GM21717 (cell line): ENCODE measurements at regions not wholly inside any gene's neighbourhood (a gene's known extent, or its start where the extent isn't known, plus 50 kb on each side); places are given as distances from the start of the nearest gene placed in this dataset.

Experiments used
- ATAC-seq: cut with Tn5 transposase; IDR thresholded peaks from one replicate; pipeline ENCODE4 v1.9.1; 2021; ENCODE audit warnings: mild to moderate bottlenecking, moderate library complexity; ENCODE audit not compliant: unreplicated experiment

DNA sequence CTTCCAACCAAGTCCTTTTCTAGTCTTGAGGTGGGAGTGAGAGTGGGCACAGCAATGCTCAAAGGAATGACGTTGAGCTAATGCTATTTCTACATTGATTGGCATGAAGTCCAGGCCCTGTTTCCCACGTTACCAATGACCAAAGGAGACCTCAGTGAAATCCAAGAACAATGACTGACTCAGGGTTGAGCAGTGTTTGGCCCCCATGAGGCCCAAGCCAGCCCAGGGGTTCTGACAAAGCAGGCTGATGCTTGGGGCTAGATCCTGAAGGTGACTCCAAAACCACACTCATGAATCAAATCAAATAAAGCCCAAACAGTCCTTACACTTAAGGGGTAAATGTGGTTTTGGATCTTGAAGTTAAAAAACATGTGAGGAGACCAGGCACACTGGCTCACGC is 278.5 kb upstream of the GJB5 start:
- ATAC-seq = no peak

DNA sequence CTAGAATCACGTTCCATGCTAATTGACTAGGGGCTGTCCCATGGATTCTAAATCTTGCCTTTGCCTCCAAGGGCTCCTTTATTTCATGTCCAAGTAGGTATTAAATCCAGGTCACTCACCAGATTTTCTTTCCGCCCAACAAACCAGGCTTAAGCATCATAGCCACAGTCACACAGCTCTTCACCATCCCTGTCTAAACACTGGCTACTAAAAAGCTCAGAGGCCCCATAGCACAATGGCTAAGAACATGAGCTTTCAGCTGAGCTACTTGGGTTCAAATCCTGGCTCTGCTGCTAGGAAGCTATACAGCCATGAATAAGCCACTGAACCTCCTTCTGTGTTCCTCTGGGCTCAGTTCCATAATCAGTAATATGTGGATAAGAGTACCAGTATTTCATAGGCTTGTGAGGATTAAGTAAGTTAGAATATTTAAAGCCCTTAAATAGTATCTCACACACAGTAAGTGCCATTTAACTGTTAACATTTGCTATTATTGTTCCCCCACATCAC is 277.2 kb upstream of the GJB5 start:
- ATAC-seq = no peak

DNA sequence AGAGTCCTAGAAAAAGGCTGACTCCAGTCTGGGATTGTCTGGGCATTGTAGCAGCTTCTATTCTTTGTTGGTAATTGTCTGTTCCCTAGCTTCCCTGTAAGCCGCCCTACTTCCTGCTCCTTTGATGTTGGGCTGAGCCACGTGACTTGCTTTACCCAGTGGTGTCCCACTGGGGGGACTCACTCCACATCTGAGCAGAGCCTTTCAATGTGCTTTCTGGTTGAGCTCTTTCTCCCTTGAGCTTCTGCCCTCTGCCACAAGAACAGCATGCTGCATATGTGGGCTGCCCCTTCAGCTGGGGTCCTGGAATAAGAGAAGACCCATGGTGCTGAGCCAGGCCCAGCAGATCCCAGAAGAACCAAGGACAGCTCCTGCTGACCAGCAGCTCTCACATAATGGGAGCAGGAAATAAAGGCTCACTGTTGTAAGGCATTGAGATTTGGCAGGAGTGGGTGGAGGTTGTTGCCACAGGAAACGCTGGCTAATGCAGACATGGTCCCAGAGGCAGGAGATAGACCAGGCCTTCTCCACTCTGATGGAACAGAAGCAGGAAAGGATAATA is 276.3 kb upstream of the GJB5 start:
- no peak for ATAC-seq

DNA sequence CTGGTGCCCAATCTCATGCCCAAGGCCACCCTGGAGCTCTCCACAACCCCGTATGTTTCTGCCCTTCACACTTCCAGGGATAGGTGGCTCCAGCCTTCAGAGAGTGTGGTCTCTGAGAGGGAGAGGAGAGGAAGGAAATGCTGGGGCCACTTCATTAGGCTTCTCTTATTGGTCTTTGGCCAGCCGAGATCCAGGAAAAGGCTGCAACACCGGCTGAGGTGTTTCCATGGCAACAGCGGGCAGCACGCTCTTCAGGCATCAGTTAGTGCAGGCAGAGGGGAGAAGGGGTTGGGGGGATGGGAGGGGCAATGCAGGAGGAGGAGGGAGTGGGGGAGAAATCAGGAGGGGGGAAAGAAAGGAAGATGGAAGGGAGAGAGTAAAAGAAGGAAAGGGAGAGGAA is 275.1 kb upstream of the GJB5 start:
- ATAC-seq = no peak

DNA sequence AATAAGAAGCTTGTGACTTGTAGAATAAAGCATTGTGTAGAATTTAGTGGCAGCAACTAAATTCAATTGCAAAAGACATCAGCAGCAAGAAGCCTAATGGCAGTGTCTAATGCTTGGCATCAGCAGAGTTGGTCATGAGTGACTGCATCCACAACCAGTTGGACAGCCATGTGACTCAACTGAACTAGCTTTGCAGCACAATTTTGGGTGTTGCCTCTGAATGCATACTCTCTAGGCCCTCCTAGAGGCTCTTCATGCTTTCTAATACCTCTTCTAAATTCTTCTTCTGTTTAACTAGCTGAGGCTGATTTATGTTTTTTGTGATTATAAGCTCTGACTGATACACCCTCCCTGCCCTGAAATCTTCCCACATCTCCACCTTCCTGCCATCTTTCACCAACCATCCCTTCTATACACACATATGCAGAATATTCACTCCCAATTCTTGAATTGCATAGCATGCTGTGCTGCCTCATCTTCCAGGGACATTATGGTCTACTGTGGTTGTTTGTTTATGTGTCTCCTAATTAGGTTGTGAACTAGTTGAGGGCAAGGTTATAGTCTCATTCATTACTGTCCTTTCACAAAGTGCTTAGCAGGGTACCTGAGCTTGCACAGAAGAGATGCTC is 266.7 kb upstream of the GJB5 start:
- ATAC-seq = no peak

DNA sequence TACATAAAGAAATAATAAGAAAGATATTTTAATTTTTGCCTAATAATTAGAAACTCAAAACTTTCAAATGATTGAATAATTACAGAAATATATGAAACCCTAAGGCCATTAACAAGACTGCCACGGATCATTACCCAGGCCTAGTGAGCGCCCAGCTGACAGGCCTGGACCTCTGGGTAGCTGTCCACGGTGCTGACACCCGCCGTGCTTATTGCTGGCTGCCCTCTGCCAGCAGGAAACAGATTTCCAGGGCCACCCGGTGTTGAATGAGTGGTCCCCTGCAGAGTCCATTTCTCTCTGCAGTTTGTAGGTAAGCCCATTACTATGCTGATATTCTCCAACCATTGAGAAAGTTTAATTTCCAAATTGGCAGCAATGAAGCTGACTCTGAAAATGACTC is 254.4 kb upstream of the GJB5 start:
- ATAC-seq = no peak

DNA sequence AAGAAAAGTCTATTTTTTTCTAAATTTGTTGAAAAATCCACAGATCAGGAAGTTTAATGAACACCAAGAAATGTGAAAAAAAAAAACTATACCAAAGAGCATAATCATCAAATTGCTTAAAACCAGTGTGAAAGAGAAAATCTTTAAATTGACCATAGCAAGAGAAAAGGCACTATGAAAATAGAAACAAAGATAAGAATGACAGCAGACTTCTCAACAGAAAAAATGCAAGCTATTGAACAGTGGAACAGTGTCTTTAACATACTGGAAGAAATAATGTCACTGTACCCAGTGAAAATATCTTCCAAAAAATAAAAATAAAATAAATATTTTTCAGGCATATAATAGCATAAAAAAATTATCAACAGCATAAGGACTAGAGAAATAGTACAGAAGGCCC is 243.0 kb upstream of the GJB5 start:
- no peak for ATAC-seq

DNA sequence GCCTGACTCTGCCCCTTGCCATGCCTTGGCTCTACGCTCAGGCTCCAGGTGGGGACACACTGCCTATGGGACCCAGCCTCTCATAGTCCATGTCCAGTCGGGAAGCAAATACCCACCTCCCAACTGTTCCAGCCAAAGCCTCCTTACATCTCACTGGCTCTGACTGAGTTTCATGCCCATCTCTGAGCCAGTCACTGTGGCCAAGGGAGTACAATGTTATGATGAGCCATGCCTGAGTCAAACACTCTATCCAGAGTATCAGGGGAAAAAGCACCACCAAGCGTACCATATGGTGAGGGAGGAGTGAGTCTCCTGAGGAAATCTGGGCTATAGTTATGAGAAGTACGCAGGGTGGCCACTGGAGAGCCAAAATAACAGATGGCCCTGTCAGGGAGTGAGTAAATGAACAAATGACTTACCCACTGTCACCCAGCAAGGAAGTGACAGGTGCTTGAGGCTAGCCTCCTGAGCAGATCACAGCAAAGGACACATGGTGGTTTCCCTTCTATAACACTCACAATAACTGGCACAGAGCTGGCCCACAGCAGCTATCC is 236.6 kb upstream of the GJB5 start:
- no peak for ATAC-seq

DNA sequence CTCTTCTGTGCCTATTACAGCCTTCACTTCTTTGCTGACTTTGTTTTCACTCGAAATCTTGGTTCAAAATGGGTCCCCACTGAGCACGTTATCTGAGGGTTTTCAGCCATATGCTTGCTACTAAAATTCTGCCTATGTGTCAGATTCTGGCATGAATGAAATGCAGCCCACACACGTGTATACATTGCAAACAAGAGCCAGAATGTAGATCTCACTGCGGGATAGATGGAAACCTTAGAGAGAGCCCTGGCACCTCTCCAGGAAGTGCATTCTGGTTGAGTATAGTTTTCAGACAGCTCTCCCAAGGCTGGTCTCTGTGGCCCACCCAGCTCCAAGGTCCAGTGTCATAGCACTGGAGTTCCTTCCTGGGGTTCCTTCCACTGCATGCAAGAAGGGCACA is 234.7 kb upstream of the GJB5 start:
- ATAC-seq = no peak

DNA sequence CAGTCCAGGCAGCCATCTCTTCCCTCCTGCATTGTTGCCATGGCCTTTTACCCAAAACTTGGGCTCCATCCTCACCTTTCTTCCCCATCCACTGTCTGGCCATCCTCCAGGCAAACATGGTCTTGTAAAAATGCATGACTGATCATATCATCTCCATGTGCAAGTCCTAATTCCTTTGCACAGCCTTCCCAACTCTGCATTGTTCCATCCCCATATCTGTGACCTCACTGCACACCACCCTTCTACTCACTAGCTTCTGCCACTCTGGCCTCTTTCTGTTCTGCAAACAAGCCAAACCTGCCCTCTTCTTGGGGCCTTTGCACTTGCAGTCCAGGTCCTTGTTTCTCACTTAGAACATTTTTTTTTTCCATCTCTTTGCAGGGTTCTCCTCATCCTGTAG is 230.1 kb upstream of the GJB5 start:
- ATAC-seq = no peak

DNA sequence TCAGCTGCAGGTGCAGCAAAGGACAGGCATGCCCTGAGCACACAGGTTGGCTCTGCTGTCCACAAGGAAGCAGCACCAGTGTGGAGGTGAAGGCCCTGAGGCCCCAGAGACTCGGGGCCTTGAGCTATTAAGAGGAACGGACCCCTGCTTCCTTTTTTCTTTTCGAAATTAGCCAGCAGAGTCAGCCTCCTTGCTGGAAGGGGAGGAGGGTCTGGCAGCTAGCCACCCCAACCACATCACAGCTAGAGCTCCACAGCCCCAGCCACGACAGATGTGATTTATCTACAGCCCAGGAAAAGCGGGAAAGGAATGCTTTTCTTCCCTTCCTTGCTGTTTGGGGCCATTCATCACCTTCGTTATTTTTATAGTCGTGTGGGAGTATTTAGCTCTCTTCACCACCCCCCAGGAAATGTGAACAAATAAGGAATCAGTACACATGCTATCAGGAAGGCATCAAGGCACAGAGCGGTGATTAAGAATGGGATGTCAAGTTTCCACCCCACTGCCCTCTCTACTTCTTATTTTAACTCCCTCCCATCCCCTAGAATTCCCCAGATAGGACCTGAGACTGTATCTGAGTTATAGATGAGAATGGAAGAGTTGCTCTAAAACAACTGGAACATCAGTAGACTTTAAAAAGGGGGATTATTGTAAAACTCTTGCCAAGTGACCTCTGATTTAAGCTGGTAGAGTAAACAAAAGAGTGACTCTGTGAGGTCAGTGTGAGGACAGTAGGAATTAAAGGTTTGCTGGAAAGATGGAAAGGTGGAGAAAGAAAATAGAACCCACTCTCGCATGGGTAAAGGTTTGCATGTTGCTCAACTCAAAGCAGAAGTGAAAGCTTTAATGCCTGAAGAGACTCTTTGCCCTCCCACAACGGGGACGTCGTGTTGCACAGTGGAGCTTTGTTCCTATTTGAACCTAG is 224.7 kb upstream of the GJB5 start:
- ATAC-seq = peak; percentile 60

DNA sequence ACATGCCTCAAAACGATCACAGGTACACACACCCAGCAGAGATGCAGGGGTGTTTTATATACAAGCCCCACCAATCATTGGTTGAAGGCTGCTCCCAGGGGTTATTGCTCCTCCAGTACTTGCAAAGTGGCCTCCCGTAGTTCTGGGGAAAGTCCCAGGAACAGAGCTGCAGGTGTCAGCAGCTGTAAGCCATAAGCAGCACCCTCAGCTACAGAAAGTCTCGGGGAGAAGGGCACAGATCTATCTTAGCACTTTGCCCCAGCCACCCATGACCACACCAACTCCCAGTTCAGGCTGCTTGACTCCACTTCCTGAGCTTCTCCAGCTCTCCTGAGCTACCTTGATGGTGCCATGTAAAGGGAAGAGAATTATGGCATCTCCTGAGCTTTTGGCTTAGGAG is 222.7 kb upstream of the GJB5 start:
- ATAC-seq = peak; percentile 60

DNA sequence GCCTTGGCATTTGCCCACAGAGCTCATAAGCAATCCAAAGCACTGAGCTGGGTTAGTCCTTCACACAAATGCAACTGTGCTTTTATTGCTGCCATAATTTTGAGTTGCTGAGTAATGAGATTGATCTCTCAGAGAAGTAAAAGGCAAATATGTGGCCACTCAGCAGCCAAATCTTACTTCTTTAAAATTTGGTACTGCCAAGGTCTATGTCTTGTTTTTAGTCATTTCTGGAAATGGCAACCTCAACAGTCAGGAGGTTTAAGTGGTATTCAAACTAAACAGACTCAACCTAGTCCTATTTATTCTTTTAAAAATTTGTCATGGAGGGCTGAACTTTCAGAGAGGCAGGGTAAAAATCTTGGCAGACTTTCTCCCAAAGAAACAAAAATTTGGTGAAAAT is 216.4 kb upstream of the GJB5 start:
- ATAC-seq = no peak

DNA sequence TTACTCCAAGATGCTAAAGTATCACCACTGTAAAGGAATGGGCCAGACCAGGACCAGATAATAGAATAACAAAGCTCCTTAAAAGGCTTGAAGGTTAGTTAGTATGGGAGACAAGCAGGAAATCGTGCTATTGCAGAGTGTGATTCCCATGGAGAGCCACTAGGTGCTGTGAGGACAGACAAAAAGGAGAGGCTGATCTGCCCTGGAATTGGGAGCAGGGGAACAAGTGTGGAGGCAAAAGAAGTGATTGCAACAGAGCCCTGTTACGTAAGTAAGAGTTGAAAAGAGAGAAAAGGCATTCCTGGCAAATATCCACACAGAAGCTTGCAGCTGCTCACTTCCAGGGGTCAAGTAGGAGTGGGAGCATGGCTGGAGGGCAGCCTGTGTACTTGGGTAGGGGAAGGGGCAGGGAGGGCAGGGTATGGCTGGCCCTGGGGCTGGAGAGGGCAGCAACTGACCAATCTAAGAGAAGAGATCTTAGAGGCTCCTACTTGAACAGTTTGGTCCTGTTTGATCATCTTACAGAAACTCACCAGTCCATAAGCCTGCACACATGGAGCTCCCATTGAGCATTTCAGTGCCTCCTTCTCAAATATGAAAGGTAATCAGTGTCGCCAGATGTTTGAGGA is 207.7 kb upstream of the GJB5 start:
- no peak for ATAC-seq

DNA sequence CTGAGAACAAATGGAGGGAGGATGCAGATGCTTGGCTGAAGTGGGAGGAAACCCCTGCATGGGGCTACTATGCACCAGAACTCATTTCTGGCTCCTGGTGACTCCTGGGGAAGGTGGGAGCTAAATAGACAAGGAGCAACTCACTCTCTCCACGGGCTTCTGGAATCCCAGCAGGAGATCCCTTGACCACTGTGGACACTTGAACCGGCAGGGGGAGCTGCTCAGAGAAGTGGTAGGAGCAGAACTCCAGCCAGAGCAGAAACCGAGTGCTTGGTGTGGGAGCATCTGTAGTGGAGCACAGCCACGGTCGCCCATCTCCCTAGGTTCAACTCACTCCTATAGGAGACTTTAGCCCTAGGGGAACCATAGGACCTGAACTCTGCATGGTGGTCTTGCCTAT is 205.6 kb upstream of the GJB5 start:
- ATAC-seq = no peak

DNA sequence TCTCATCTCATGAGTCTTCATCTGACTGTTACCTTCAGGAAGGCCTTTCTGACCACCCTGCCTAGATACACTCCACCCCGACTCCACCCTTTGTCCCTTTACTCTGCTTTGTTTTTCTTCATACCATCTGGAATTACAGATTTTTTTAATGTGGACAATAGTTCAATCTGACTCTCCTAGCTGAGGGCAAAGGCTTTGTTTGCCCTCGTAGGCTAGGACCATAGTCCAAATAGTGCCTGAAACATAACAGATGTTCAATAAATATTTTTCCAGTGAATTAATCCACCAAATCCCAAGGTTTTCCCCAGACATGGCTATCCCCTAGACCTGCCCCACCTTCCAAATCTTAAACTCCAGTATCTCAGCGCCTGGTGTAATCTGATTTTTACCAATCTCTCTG is 176.5 kb upstream of the GJB5 start:
- ATAC-seq = no peak

DNA sequence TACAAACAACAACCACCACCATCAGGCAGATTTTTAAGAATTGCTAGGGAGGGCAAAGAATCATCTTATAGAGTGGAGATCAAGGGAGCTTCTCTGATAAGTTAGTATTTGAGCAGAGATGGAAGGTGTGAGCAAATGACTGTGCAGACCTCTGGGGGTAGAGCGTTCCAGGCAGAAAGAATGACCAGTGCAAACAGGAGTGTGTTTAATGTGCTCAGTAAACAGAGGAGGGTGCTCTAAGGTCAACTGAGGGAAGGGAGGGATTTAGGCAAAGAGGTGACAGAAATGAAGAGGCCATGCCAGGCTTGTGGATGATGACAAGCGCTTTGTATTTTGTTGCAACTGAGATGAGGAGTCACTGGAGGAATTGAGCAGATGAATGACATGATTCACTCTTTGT is 172.5 kb upstream of the GJB5 start:
- no peak for ATAC-seq

DNA sequence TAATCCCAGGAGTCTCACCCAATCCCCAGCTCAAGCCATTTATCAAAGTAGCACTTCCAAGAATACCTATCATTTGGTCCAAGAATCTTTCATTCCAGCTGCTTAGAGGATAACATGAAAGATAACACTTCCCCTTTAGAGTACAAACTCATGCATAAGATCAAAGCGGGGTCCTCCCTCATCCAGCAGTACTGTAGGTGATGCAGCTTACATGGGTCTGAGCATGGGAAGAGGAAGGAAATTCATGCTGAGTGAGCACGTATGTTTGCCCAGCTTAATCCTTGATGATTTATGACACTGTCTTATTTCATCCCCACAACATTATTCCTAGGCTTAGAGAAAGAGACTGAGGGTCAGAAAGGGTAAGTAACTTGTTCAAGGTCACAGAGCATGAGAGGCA is 167.1 kb upstream of the GJB5 start:
- no peak for ATAC-seq

DNA sequence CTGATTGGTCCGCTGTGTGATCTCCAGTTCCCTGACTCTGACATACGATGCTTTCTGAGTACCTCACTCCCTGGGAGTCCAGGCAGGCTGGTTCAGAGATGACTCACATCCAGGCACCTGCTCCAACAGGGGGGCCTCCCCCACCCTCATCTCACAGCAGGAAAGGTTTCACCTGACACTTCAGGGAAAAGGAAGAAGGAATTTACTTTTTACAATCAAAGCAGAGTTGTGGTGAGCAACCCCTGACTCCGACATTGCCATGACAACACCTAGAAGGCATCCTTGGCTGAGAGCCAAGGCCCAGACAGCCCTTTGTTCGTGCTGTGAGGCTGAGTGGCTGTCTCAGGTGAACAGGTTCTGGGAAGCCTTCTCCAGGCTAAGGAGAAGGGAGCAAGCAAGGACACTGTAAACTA is 164.6 kb upstream of the GJB5 start:
- no peak for ATAC-seq

DNA sequence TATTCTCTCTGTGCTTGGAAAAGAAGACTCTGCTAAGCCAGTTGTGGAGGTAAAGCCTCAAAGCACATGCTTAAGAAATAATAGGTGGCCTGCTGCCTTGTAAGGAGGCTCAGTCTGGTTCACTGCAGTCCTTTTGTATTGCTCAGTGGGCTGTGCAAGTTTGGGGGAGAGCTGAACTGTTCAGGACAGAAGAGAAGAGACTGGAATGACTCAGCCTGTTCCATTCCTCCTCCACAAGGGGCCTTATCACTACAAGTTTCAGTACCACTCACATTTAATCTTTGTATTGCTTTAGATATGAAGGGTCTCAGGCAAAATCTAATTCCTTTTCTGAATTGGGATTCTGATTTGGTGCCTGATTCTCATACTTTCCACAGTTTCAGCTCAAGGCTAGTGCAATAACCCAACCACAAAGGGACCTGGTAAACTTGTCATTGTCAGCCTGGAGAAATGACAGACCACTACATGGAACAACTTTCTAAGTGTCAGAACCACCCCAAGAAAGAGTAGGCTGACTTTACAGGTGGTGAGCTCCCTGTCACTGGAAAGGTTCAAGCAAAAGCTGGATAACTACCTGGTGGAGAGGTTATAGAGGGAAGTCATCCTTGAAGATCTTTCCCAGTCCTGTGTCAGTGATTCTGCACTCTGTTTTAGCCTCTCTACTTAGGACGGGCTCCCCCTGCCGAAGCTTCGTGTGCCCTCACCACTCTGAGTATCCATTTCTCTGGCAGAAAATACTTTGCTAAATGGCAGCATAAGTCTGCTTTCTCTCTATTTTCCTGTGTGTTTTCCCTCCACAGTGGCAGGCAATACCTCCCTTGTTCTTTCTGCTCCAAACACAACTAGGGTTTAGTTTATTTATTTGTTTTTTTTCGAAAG is 162.9 kb upstream of the GJB5 start:
- ATAC-seq = no peak
